ENCODE measurements at regions not wholly inside any gene's neighbourhood (a gene's known extent, or its start where the extent isn't known, plus 50 kb on each side); places are given as distances from the start of the nearest gene placed in this dataset.
"Not testable (repeated sequence)": the region's sequence is repeated elsewhere in the genome, so short reads cannot be mapped to it uniquely, and the experiment has no call there.

GRCh38 chr4:159003420-159004253, 99.2 kb upstream of the RAPGEF2 start:
- DNase-seq (ENCODE audit: low read depth), result peak; percentile 13

- DNase-seq (ENCODE audit: low read depth), result peak; percentile 67
These were observed 96.7 kb upstream of the RAPGEF2 start for GRCh38 chr4:159006202-159006601.

GRCh38 chr4:159008671-159009070, 94.2 kb upstream of the RAPGEF2 start:
- DNase-seq (ENCODE audit: low read depth), result no peak

- DNase-seq (ENCODE audit: low read depth), result no peak
These were observed 93.4 kb upstream of the RAPGEF2 start for GRCh38 chr4:159009521-159009920.

- DNase-seq (ENCODE audit: low read depth), result no peak
These were observed 92.8 kb upstream of the RAPGEF2 start for GRCh38 chr4:159010100-159010499.

- DNase-seq (ENCODE audit: low read depth), result no peak
These were observed 92.2 kb upstream of the RAPGEF2 start for GRCh38 chr4:159010563-159011260.

GRCh38 chr4:159012381-159012780, 90.5 kb upstream of the RAPGEF2 start:
- peak; percentile 47 for DNase-seq (ENCODE audit: low read depth)

GRCh38 chr4:159013692-159014091, 89.2 kb upstream of the RAPGEF2 start:
- no peak for DNase-seq (ENCODE audit: low read depth)

GRCh38 chr4:159014859-159015258, 88.0 kb upstream of the RAPGEF2 start:
- DNase-seq (ENCODE audit: low read depth), result no peak

GRCh38 chr4:159015841-159016240, 87.0 kb upstream of the RAPGEF2 start:
- no peak for DNase-seq (ENCODE audit: low read depth)

- DNase-seq (ENCODE audit: low read depth), result peak; percentile 25
These were observed 86.3 kb upstream of the RAPGEF2 start for GRCh38 chr4:159016593-159017024.

GRCh38 chr4:159017323-159018026, 85.4 kb upstream of the RAPGEF2 start:
- no peak for DNase-seq (ENCODE audit: low read depth)

GRCh38 chr4:159018062-159018629, 84.7 kb upstream of the RAPGEF2 start:
- DNase-seq (ENCODE audit: low read depth), result no peak

- no peak for DNase-seq (ENCODE audit: low read depth)
These were observed 83.5 kb upstream of the RAPGEF2 start for GRCh38 chr4:159019356-159019755.

- no peak for DNase-seq (ENCODE audit: low read depth)
These were observed 81.1 kb upstream of the RAPGEF2 start for GRCh38 chr4:159021597-159022385.

GRCh38 chr4:159023741-159024140, 79.1 kb upstream of the RAPGEF2 start:
- no peak for DNase-seq (ENCODE audit: low read depth)

GRCh38 chr4:159024266-159024665, 78.6 kb upstream of the RAPGEF2 start:
- DNase-seq (ENCODE audit: low read depth), result no peak

- no peak for DNase-seq (ENCODE audit: low read depth)
These were observed 78.1 kb upstream of the RAPGEF2 start for GRCh38 chr4:159024828-159025227.

GRCh38 chr4:159026329-159026728, 76.5 kb upstream of the RAPGEF2 start:
- DNase-seq (ENCODE audit: low read depth), result no peak

GRCh38 chr4:159027535-159027934, 75.3 kb upstream of the RAPGEF2 start:
- DNase-seq (ENCODE audit: low read depth), result peak; percentile 8

- no peak for DNase-seq (ENCODE audit: low read depth)
These were observed 73.4 kb upstream of the RAPGEF2 start for GRCh38 chr4:159029481-159029880.

- not testable (repeated sequence) for DNase-seq (ENCODE audit: low read depth)
These were observed 72.6 kb upstream of the RAPGEF2 start for GRCh38 chr4:159030297-159030696.
